OCI-LY1 (cell line): ENCODE measurements at regions not wholly inside any gene's neighbourhood (a gene's known extent, or its start where the extent isn't known, plus 50 kb on each side); places are given as distances from the start of the nearest gene placed in this dataset.

ENCODE experiments used
- EZH2 ChIP-seq: fragments of 200-600 bp; sonication (generic), shearing (Covaris generic); IDR thresholded peaks from 2 replicates; pipeline ENCODE4 v1.8.0; 2017; ENCODE audit warnings: borderline replicate concordance, mixed run types, mild to moderate bottlenecking, antibody characterized with exemption, low read length, moderate library complexity, mixed read lengths
- TF ChIP-seq, protein P1 (sequence below): fragments of 200-600 bp; sonication (generic), shearing (Covaris generic); IDR thresholded peaks from 2 replicates; pipeline ENCODE4 v1.5.1; 2017; ENCODE audit warnings: mild to moderate bottlenecking, antibody characterized with exemption, low read length, moderate library complexity, mixed read lengths

DNA sequence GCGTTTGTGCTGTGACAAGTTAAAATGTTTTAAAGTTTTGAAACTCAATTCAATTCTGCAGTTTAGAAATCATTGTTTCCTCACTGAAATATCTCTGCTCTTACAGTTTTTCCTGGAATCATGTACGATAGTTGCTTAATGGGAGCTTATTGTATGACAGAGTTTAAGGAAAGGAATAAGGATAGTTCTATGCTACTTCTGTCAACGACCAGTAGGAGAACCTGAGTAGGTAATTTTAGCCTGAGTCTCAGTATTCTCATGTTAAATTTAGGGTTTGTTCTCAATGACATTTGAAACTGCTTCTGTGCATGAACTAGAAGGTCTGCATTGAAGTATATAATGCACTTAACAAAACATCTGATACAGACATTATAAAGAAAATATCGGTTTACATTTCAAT is 361.1 kb downstream of the CPS1 start:
- TF ChIP-seq, protein P1, sequence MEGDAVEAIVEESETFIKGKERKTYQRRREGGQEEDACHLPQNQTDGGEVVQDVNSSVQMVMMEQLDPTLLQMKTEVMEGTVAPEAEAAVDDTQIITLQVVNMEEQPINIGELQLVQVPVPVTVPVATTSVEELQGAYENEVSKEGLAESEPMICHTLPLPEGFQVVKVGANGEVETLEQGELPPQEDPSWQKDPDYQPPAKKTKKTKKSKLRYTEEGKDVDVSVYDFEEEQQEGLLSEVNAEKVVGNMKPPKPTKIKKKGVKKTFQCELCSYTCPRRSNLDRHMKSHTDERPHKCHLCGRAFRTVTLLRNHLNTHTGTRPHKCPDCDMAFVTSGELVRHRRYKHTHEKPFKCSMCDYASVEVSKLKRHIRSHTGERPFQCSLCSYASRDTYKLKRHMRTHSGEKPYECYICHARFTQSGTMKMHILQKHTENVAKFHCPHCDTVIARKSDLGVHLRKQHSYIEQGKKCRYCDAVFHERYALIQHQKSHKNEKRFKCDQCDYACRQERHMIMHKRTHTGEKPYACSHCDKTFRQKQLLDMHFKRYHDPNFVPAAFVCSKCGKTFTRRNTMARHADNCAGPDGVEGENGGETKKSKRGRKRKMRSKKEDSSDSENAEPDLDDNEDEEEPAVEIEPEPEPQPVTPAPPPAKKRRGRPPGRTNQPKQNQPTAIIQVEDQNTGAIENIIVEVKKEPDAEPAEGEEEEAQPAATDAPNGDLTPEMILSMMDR: no peak
- no peak for TF ChIP-seq EZH2
